Lower leg skin (tissue), 3 donors: ENCODE measurements at regions not wholly inside any gene's neighbourhood (a gene's known extent, or its start where the extent isn't known, plus 50 kb on each side); places are given as distances from the start of the nearest gene placed in this dataset.

ENCODE experiments used
- CTCF ChIP-seq, 3 donors: fragments of 450-650 bp; IDR thresholded peaks; one replicate each; pipeline ENCODE4 v1.5.1; 2016; ENCODE audit warnings: antibody characterized with exemption in 3 of 3, mild to moderate bottlenecking in 3 of 3, moderate library complexity in 2 of 3
- POLR2A ChIP-seq, 2 donors: fragments of 450-650 bp; IDR thresholded peaks; one replicate each; pipeline ENCODE4 v1.6.1; 2016 to 2017; ENCODE audit warnings: antibody characterized with exemption in 2 of 2, mild to moderate bottlenecking in 1 of 2, moderate library complexity in 1 of 2

- TF ChIP-seq CTCF (IDR thresholded peaks at IDR 0.05) (no peak), POLR2A (IDR thresholded peaks at IDR 0.05) (no peak)
Measured at GRCh38 chr16:6722786-6723185, 609.9 kb upstream of the RBFOX1 start.
